ENCODE measurements at regions not wholly inside any gene's neighbourhood (a gene's known extent, or its start where the extent isn't known, plus 50 kb on each side); places are given as distances from the start of the nearest gene placed in this dataset.

DNA sequence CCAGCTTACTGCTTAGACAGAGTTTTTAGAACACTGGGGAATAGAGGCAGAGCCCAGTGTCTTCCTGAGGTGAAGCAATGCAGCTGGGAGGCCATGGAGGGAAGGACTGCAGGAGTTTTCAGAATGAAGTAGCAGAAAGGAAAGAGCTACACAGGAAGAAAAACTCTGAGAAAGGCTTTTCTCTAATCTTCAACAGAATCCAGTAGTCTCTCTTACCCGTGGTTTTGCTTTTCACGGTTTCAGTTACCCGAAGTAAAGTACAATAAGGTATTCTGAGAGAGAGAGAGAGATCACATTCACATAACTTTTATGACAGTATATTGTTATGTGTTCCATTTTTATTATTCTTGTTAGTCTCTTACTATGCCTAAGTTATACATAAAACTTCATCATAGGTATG, 761.6 kb downstream of the BCL11B start:
- Histone ChIP-seq H3K36me3 (ENCODE audit: control insufficient read depth in 1 of 2, insufficient read depth in 2 of 2, low read length in 2 of 2) (no peaks in the 10 kb centered on the region), H3K27me3 (ENCODE audit: low read depth, low read length) (no peaks in the 10 kb centered on the region), H3K27ac (ENCODE audit: low read length) (no peak overlapping the region)

DNA sequence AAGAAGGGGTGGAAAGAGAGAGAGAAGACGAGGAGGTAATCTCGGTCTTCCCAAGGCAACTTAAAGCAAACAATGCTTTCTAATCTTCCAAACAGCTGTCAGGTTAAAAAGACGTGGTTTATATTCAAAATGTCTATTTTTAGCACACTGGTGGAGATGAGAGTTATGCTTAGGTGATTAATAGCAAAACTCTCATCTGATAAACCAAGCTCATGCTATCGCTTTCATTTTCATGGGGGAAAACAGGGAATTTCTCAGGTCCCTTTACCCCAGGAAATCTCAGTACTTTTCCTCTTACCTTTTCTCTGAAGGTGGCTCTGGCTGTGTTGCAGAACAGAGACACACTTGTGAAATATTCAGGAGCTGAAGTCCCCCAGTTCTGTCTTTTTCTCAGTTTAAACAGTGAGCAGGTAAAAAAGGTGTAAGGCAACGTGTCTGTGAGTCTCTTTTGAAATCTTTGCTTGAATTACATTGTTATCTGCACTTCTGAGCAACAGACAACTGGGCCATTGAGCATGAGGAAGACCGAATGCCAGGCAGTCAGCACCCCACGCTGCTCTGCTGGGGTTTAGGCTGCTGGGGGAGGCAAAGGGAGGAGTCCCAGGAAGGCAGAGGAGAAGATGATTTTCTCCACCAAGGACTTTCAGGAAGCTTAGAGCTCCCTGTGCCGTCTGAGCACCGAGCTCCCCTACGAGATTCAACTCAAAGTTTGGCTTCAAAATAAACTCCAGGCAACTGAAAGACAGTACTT, 759.3 kb downstream of the BCL11B start:
- H3K4me1 ChIP-seq (ENCODE audit: control insufficient read depth in 1 of 2, insufficient read depth in 2 of 2, low read length in 2 of 2), result no peaks in the 10 kb centered on the region
- no peak overlapping the region for H3K27ac ChIP-seq (ENCODE audit: low read length)
- H3K4me3 ChIP-seq (ENCODE audit: low read depth in 1 of 2, low read length in 2 of 2), result peak overlapping the region in 1 of 2 donors; percentile 1
- H3K36me3 ChIP-seq (ENCODE audit: control insufficient read depth in 1 of 2, insufficient read depth in 2 of 2, low read length in 2 of 2), result no peaks in the 10 kb centered on the region
- H3K9me3 ChIP-seq (ENCODE audit: control insufficient read depth in 1 of 2, low read length in 2 of 2), result no peaks in the 10 kb centered on the region
- no peaks in the 10 kb centered on the region for H3K27me3 ChIP-seq (ENCODE audit: low read depth, low read length)

More for the DNA sequence above, 761.6 kb downstream of the BCL11B start:
- no peak overlapping the region for H3K4me3 ChIP-seq (ENCODE audit: low read depth in 1 of 2, low read length in 2 of 2)
- H3K9me3 ChIP-seq (ENCODE audit: control insufficient read depth in 1 of 2, low read length in 2 of 2), result no peaks in the 10 kb centered on the region
- no peaks in the 10 kb centered on the region for H3K4me1 ChIP-seq (ENCODE audit: control insufficient read depth in 1 of 2, insufficient read depth in 2 of 2, low read length in 2 of 2)

DNA sequence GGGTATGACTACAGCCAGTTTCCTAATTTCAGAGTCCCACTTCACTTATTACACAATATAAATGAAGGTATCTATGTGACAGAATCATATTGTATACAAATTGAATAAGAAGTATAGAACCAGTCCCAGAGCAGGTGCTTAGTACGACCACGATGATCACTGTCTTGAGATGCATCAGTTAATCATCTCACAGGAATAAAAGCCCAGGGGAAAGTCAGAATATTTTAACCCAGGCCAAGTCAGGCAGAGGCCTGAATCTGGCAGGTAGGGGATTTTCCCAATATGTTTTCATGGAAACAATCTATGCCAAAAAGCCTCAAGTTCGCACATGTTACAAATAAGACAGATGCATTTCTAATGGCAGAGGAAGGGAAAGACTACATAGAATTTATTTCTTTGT, 758.4 kb downstream of the BCL11B start:
- H3K4me1 ChIP-seq (ENCODE audit: control insufficient read depth in 1 of 2, insufficient read depth in 2 of 2, low read length in 2 of 2), result no peaks in the 10 kb centered on the region
- no peaks in the 10 kb centered on the region for H3K27me3 ChIP-seq (ENCODE audit: low read depth, low read length)
- H3K27ac ChIP-seq (ENCODE audit: low read length), result no peak overlapping the region
- no peak overlapping the region for H3K4me3 ChIP-seq (ENCODE audit: low read depth in 1 of 2, low read length in 2 of 2)
- H3K36me3 ChIP-seq (ENCODE audit: control insufficient read depth in 1 of 2, insufficient read depth in 2 of 2, low read length in 2 of 2), result no peaks in the 10 kb centered on the region
- H3K9me3 ChIP-seq (ENCODE audit: control insufficient read depth in 1 of 2, low read length in 2 of 2), result no peaks in the 10 kb centered on the region

DNA sequence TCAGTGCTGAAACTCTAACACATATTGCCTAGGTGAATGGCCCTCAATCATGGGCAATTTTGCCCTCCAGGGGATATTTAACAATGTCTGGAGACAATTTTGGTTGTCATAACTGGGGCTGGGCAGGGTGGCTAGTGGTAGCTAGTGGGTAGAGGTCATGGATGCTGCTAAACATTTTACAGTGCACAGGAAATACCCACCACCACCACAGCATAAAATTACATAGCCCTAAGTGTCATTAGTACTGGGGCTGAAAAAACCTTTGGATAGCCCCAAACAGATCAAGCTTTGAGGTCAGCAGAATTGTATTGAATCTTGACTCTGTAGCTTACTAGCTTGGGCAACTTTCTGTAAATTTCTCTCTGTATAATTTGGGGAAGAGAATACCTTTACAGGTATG, 758.0 kb downstream of the BCL11B start:
- no peaks in the 10 kb centered on the region for H3K4me1 ChIP-seq (ENCODE audit: control insufficient read depth in 1 of 2, insufficient read depth in 2 of 2, low read length in 2 of 2)
- H3K27me3 ChIP-seq (ENCODE audit: low read depth, low read length), result no peaks in the 10 kb centered on the region
- no peaks in the 10 kb centered on the region for H3K9me3 ChIP-seq (ENCODE audit: control insufficient read depth in 1 of 2, low read length in 2 of 2)
- no peak overlapping the region for H3K27ac ChIP-seq (ENCODE audit: low read length)
- no peak overlapping the region for H3K4me3 ChIP-seq (ENCODE audit: low read depth in 1 of 2, low read length in 2 of 2)
- no peaks in the 10 kb centered on the region for H3K36me3 ChIP-seq (ENCODE audit: control insufficient read depth in 1 of 2, insufficient read depth in 2 of 2, low read length in 2 of 2)

DNA sequence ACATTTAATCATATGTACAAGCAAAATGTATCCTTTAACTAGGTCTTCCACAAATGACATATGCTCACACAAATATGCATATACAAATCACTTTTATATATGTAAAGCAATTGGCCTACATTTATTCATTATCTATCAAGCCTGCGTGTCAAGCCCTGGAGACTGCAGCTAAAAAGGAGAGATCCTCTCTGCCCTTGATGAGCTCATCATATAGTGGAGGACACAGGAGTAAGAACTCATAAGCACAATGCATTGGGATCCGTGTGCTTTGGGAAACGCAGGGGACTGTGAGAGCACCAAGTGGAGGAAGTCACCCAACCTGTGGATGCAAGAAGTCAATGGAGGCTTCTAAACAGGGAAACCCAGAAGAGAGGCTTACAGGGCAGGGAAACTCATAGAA, 735.7 kb downstream of the BCL11B start:
- Histone ChIP-seq H3K27ac (ENCODE audit: low read length) (no peak overlapping the region), H3K4me1 (ENCODE audit: control insufficient read depth in 1 of 2, insufficient read depth in 2 of 2, low read length in 2 of 2) (no peaks in the 10 kb centered on the region), H3K9me3 (ENCODE audit: control insufficient read depth in 1 of 2, low read length in 2 of 2) (no peaks in the 10 kb centered on the region), H3K27me3 (ENCODE audit: low read depth, low read length) (no peaks in the 10 kb centered on the region), H3K36me3 (ENCODE audit: control insufficient read depth in 1 of 2, insufficient read depth in 2 of 2, low read length in 2 of 2) (no peaks in the 10 kb centered on the region), H3K4me3 (ENCODE audit: low read depth in 1 of 2, low read length in 2 of 2) (no peak overlapping the region)

DNA sequence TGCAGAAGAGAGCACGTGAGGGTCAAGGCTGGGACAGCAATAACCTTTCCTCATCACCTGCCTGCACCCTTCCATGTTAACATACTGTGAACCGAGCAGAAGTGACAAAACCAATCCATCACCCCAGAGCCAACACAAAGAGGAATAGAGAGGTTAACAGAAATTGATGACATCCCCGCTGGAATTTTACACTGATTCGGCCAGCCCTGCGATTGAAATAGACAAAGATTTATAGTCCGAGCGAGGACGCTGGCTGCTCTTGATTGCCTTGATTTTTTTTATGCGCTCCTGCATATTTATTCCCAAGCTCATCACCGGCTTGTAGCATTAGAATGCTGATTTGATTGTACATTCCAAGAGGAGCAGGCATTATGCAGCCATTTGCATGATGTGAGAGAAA, 729.7 kb downstream of the BCL11B start:
- H3K4me3 ChIP-seq (ENCODE audit: low read depth in 1 of 2, low read length in 2 of 2), result no peak overlapping the region
- H3K27me3 ChIP-seq (ENCODE audit: low read depth, low read length), result no peaks in the 10 kb centered on the region
- H3K9me3 ChIP-seq (ENCODE audit: control insufficient read depth in 1 of 2, low read length in 2 of 2), result no peaks in the 10 kb centered on the region
- no peak overlapping the region for H3K27ac ChIP-seq (ENCODE audit: low read length)
- H3K4me1 ChIP-seq (ENCODE audit: control insufficient read depth in 1 of 2, insufficient read depth in 2 of 2, low read length in 2 of 2), result no peaks in the 10 kb centered on the region
- H3K36me3 ChIP-seq (ENCODE audit: control insufficient read depth in 1 of 2, insufficient read depth in 2 of 2, low read length in 2 of 2), result no peaks in the 10 kb centered on the region

DNA sequence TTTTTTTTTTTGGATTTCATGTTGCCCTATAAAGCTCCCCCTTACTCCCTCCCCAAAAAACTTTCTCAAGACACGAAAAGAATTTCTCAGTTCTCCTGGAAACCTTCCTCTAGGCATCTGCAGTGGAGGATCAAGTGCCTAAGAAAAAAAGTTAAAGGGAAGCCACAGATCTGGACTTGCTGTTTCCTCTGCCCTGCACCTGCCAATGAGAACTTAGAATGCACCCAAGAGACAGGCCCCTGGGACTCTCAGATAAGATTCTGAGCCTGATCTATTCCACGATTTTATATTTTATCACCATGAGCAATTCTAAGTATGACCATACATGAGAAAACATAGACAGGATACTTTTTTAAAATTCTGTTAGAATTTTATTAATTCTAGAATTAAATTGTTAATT, 728.9 kb downstream of the BCL11B start:
- no peaks in the 10 kb centered on the region for H3K9me3 ChIP-seq (ENCODE audit: control insufficient read depth in 1 of 2, low read length in 2 of 2)
- no peak overlapping the region for H3K4me3 ChIP-seq (ENCODE audit: low read depth in 1 of 2, low read length in 2 of 2)
- no peaks in the 10 kb centered on the region for H3K4me1 ChIP-seq (ENCODE audit: control insufficient read depth in 1 of 2, insufficient read depth in 2 of 2, low read length in 2 of 2)
- no peak overlapping the region for H3K27ac ChIP-seq (ENCODE audit: low read length)
- H3K36me3 ChIP-seq (ENCODE audit: control insufficient read depth in 1 of 2, insufficient read depth in 2 of 2, low read length in 2 of 2), result no peaks in the 10 kb centered on the region
- H3K27me3 ChIP-seq (ENCODE audit: low read depth, low read length), result no peaks in the 10 kb centered on the region

DNA sequence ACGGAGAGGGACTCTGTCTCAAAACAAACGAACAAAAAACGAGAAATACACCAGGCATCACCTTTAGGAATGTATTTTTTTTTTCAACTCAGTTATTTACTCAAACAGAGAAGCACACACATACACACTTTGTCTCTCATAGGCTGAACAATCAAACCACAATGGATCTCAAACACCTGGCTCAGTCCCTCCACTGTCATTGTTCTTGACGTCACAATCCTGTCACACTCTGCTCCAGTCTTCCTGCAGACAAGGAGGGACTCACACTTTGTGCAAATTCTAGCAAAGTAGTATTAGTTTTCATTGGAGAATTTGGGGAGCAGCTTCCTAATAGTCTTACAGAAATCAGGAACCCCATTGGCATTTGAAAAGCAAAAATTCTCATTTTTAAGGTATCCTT, 727.8 kb downstream of the BCL11B start:
- no peaks in the 10 kb centered on the region for H3K4me1 ChIP-seq (ENCODE audit: control insufficient read depth in 1 of 2, insufficient read depth in 2 of 2, low read length in 2 of 2)
- no peak overlapping the region for H3K27ac ChIP-seq (ENCODE audit: low read length)
- H3K36me3 ChIP-seq (ENCODE audit: control insufficient read depth in 1 of 2, insufficient read depth in 2 of 2, low read length in 2 of 2), result no peaks in the 10 kb centered on the region
- H3K4me3 ChIP-seq (ENCODE audit: low read depth in 1 of 2, low read length in 2 of 2), result no peak overlapping the region
- H3K9me3 ChIP-seq (ENCODE audit: control insufficient read depth in 1 of 2, low read length in 2 of 2), result no peaks in the 10 kb centered on the region
- H3K27me3 ChIP-seq (ENCODE audit: low read depth, low read length), result no peaks in the 10 kb centered on the region

DNA sequence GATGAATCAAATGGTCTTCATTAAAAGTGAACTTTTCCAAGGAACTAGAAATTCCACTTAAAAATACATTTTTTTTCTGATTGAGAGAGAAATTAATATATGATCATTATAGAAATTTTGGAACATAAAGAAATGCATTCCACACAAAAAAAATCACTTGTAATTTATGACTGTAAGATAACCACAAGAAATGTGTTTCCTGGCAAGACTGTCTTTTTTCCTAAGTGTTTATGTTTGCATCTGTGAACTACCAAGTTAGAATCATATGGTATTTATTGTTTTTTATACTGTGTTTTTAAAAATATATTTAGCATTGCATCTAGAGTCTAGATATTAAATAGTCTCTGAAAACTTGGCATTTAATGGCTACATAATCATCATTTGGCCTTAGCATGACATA, 726.8 kb downstream of the BCL11B start:
- H3K4me3 ChIP-seq (ENCODE audit: low read depth in 1 of 2, low read length in 2 of 2), result no peak overlapping the region
- H3K4me1 ChIP-seq (ENCODE audit: control insufficient read depth in 1 of 2, insufficient read depth in 2 of 2, low read length in 2 of 2), result no peaks in the 10 kb centered on the region
- H3K9me3 ChIP-seq (ENCODE audit: control insufficient read depth in 1 of 2, low read length in 2 of 2), result no peaks in the 10 kb centered on the region
- H3K27ac ChIP-seq (ENCODE audit: low read length), result no peak overlapping the region
- no peaks in the 10 kb centered on the region for H3K27me3 ChIP-seq (ENCODE audit: low read depth, low read length)
- no peaks in the 10 kb centered on the region for H3K36me3 ChIP-seq (ENCODE audit: control insufficient read depth in 1 of 2, insufficient read depth in 2 of 2, low read length in 2 of 2)

DNA sequence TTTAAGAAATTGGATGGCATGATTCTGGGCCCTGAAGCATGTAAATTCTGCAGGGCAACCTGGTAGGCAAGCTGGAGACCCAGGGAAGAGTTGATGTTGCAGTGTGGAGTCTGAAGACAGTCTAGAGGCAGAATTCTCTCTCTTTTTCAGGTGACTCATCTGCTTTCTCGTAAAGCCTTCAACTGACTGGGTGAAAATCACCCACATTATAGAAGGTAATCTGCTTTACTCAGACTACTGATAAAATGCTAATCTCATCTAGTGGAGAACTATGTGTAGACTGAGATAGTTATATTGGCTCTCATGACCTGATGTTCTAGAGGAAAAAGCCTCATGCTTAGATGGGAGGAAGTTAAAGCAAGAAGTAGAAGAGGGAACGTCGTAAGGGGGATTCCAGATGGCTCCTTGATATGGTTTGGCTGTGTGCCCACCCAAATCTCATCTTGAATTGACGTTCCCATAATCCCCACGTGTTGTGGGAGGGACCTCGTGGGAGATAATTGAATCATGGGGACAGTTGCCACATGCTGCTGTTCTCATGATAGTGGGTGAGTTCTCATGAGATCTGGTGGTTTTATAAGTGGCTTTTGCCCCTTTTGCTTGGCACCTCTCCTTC, 723.8 kb downstream of the BCL11B start:
- Histone ChIP-seq H3K27ac (ENCODE audit: low read length) (no peak overlapping the region), H3K27me3 (ENCODE audit: low read depth, low read length) (no peaks in the 10 kb centered on the region), H3K4me3 (ENCODE audit: low read depth in 1 of 2, low read length in 2 of 2) (no peak overlapping the region), H3K9me3 (ENCODE audit: control insufficient read depth in 1 of 2, low read length in 2 of 2) (no peaks in the 10 kb centered on the region), H3K36me3 (ENCODE audit: control insufficient read depth in 1 of 2, insufficient read depth in 2 of 2, low read length in 2 of 2) (no peaks in the 10 kb centered on the region), H3K4me1 (ENCODE audit: control insufficient read depth in 1 of 2, insufficient read depth in 2 of 2, low read length in 2 of 2) (no peaks in the 10 kb centered on the region)

DNA sequence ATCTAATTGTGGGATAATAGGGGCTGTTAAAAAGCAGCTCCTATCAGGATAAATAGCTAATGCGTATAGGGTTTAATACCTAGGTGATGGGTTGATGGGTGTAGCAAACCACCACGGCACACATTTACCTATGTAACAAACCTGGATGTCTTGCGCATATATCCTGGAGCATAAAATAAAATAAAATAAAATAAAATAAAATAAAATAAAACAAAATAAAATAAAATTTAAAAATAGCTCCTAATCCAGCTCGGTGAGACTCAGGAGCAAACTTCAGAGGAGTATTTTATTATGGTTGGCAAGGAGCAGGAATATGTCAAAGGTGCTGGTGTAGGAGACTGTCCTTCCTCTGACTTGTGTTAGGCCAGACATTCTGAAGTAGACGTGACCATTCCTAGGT, 721.0 kb downstream of the BCL11B start:
- Histone ChIP-seq H3K27ac (ENCODE audit: low read length) (no peak overlapping the region), H3K4me3 (ENCODE audit: low read depth in 1 of 2, low read length in 2 of 2) (no peak overlapping the region), H3K27me3 (ENCODE audit: low read depth, low read length) (no peaks in the 10 kb centered on the region), H3K9me3 (ENCODE audit: control insufficient read depth in 1 of 2, low read length in 2 of 2) (no peaks in the 10 kb centered on the region), H3K4me1 (ENCODE audit: control insufficient read depth in 1 of 2, insufficient read depth in 2 of 2, low read length in 2 of 2) (no peaks in the 10 kb centered on the region), H3K36me3 (ENCODE audit: control insufficient read depth in 1 of 2, insufficient read depth in 2 of 2, low read length in 2 of 2) (no peaks in the 10 kb centered on the region)

DNA sequence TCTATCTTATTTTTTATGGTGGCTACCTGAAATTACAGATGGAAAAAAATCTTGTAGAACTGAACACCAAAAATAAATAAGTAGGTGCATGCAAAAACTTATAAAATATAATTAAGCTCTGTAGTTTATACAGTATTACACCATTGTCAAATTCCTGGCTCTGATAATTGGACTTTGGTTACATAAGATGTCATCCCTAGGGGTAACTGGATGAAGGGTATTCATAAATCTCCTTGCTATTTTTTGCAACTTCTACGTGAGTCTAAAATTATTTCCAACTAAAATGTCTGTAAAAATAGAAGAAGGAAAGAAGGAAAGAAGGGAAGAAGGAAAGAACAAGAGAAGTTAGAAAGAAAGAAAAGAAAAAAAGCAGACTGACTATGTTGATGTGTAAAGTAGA, 716.6 kb downstream of the BCL11B start:
- H3K27ac ChIP-seq (ENCODE audit: low read length), result no peak overlapping the region
- no peaks in the 10 kb centered on the region for H3K36me3 ChIP-seq (ENCODE audit: control insufficient read depth in 1 of 2, insufficient read depth in 2 of 2, low read length in 2 of 2)
- H3K27me3 ChIP-seq (ENCODE audit: low read depth, low read length), result no peaks in the 10 kb centered on the region
- no peak overlapping the region for H3K4me3 ChIP-seq (ENCODE audit: low read depth in 1 of 2, low read length in 2 of 2)
- H3K4me1 ChIP-seq (ENCODE audit: control insufficient read depth in 1 of 2, insufficient read depth in 2 of 2, low read length in 2 of 2), result no peaks in the 10 kb centered on the region
- H3K9me3 ChIP-seq (ENCODE audit: control insufficient read depth in 1 of 2, low read length in 2 of 2), result no peaks in the 10 kb centered on the region

Measured in muscle layer of duodenum (tissue), 2 donors.